SK-N-DZ (cell line): ENCODE measurements at regions not wholly inside any gene's neighbourhood (a gene's known extent, or its start where the extent isn't known, plus 50 kb on each side); places are given as distances from the start of the nearest gene placed in this dataset.

Source experiments
- DNase-seq: peaks from one replicate; pipeline ENCODE4 v3.0.0-alpha.2; 2015; ENCODE audit warnings: low spot score

- DNase-seq: no peak
Measured at GRCh38 chr12:58529897-58530741, 390.2 kb downstream of the LRIG3 start.

GRCh38 chr12:58530742-58531062 lies 389.6 kb downstream of the LRIG3 start:
- DNase-seq: no peak

GRCh38 chr12:58532855-58533608 lies 387.3 kb downstream of the LRIG3 start:
- DNase-seq: no peak

GRCh38 chr12:58533652-58534051 lies 386.7 kb downstream of the LRIG3 start:
- no peak for DNase-seq

- no peak for DNase-seq
Measured at GRCh38 chr12:58537278-58537677, 383.0 kb downstream of the LRIG3 start.

- DNase-seq: no peak
Measured at GRCh38 chr12:58539295-58539694, 381.0 kb downstream of the LRIG3 start.

GRCh38 chr12:58540480-58541299 lies 379.6 kb downstream of the LRIG3 start:
- peak; percentile 71 for DNase-seq

GRCh38 chr12:58541300-58541690 lies 379.0 kb downstream of the LRIG3 start:
- no peak for DNase-seq

GRCh38 chr12:58544281-58544680 lies 376.0 kb downstream of the LRIG3 start:
- no peak for DNase-seq

GRCh38 chr12:58547217-58547616 lies 373.1 kb downstream of the LRIG3 start:
- DNase-seq: no peak

- DNase-seq: no peak
Measured at GRCh38 chr12:58548801-58549200, 371.5 kb downstream of the LRIG3 start.

- no peak for DNase-seq
Measured at GRCh38 chr12:58554522-58555157, 365.7 kb downstream of the LRIG3 start.

- no peak for DNase-seq
Measured at GRCh38 chr12:58557171-58557570, 363.1 kb downstream of the LRIG3 start.

GRCh38 chr12:58557661-58558060 lies 362.6 kb downstream of the LRIG3 start:
- DNase-seq: no peak

- no peak for DNase-seq
Measured at GRCh38 chr12:58563621-58564020, 356.7 kb downstream of the LRIG3 start.

GRCh38 chr12:58564721-58565120 lies 355.6 kb downstream of the LRIG3 start:
- no peak for DNase-seq

- DNase-seq: no peak
Measured at GRCh38 chr12:58566599-58566998, 353.7 kb downstream of the LRIG3 start.

GRCh38 chr12:58567189-58567588 lies 353.1 kb downstream of the LRIG3 start:
- DNase-seq: no peak

- DNase-seq: no peak
Measured at GRCh38 chr12:58570411-58570810, 349.9 kb downstream of the LRIG3 start.

GRCh38 chr12:58575256-58575655 lies 345.0 kb downstream of the LRIG3 start:
- no peak for DNase-seq

- no peak for DNase-seq
Measured at GRCh38 chr12:58576081-58576480, 344.2 kb downstream of the LRIG3 start.

GRCh38 chr12:58576916-58577315 lies 343.4 kb downstream of the LRIG3 start:
- DNase-seq: no peak
